HepG2 (cell line): ENCODE measurements at regions not wholly inside any gene's neighbourhood (a gene's known extent, or its start where the extent isn't known, plus 50 kb on each side); places are given as distances from the start of the nearest gene placed in this dataset.
A peak's percentile ranks its signal among the peaks of the same experiment; 100 is the strongest.
"Not testable (repeated sequence)": the region's sequence is repeated elsewhere in the genome, so short reads cannot be mapped to it uniquely, and the experiment has no call there.

Experiments used
- ATAC-seq: fragments of 200-7000 bp; cut with Tn5 transposase; 3 replicates; pipeline ENCODE4 v1.9.1; 2020; ENCODE audit warnings: mild to moderate bottlenecking, moderate library complexity
- BruUV-seq: library from RNA; stranded (reverse); fragments of 400-500 nt; replicated peaks from 2 replicates; lab custom pipeline; 2021; lab: Mats Ljungman, UMichigan
- CTCF ChIA-PET: fragments of 300-600 bp; formaldehyde crosslinking; extraction: SDS; loops from one replicate; lab custom pipeline; 2021; ENCODE audit warnings: low total read pairs, inconsistent platforms, low intra/inter-chr PET ratio; lab: Yijun Ruan, JAX
- POLR2A ChIA-PET: fragments of 350-600 bp; sonication (Branson Sonifier 250); formaldehyde crosslinking; loops from one replicate; lab custom pipeline; 2020; ENCODE audit warnings: antibody characterized with exemption, inconsistent platforms; lab: Yijun Ruan, JAX
- DNase-seq: peaks from one replicate; pipeline ENCODE4 v3.0.0-alpha.2; 2015; ENCODE audit warnings: low spot score
- FAIRE-seq: peaks from 3 replicates; lab custom pipeline; 2011; peaks lifted over from hg19 to GRCh38; lab: Jason Lieb, UNC
- H2AFZ ChIP-seq: one replicate; pipeline ENCODE4 v1.6.1; 2011; ENCODE audit warnings: low read length, inconsistent platforms
- H3K27ac ChIP-seq: fragments of 300-600 bp; 3 replicates; pipeline ENCODE4 v1.8.0; 2011; ENCODE audit warnings: mixed run types, mild to moderate bottlenecking, mixed read lengths, low read length, inconsistent platforms; ENCODE audit not compliant: insufficient read depth; ENCODE audit errors: extremely low read length
- H3K27me3 ChIP-seq, 2 experiments: fragments of 200-600 bp in 1 of 2; 2 replicates in 1 of 2; 3 replicates in 1 of 2; pipeline versions ENCODE4 v1.6.0 to v1.8.0; 2011; ENCODE audit warnings: low read length in 2 of 2, mild to moderate bottlenecking in 2 of 2, moderate library complexity in 2 of 2, inconsistent platforms in 1 of 2; ENCODE audit not compliant: insufficient read depth in 2 of 2, control insufficient read depth in 1 of 2
- H3K36me3 ChIP-seq, 2 experiments: fragments of 200-600 bp in 1 of 2; replicated peaks in 1 of 2; 2 replicates in 1 of 2; 3 replicates in 1 of 2; pipeline versions ENCODE4 v1.5.1 to v1.8.0; 2011; ENCODE audit warnings: low read length in 2 of 2, inconsistent platforms in 1 of 2; ENCODE audit not compliant: insufficient read depth in 2 of 2, control insufficient read depth in 1 of 2
- H3K4me1 ChIP-seq: 2 replicates; pipeline ENCODE4 v1.5.1; 2012; ENCODE audit warnings: low read length, inconsistent platforms; ENCODE audit not compliant: insufficient read depth
- H3K4me2 ChIP-seq: 2 replicates; pipeline ENCODE4 v1.6.0; 2011; ENCODE audit warnings: low read depth, low read length, inconsistent platforms
- H3K4me3 ChIP-seq, 3 experiments: fragments of 200-600 bp in 1 of 3; sonication (generic), shearing (Covaris generic) in 1 of 3; replicated peaks in 1 of 3; 2 replicates each; pipeline ENCODE4 v1.5.1; 2011 to 2016; ENCODE audit warnings: low read length in 3 of 3, inconsistent platforms in 2 of 3, low read depth in 2 of 3, mild to moderate bottlenecking in 2 of 3, control low read depth in 1 of 3, mixed read lengths in 1 of 3; ENCODE audit not compliant: insufficient read depth in 1 of 3
- H3K79me2 ChIP-seq: one replicate; pipeline ENCODE4 v1.6.1; 2011; ENCODE audit warnings: low read length, inconsistent platforms; ENCODE audit not compliant: insufficient read depth
- H3K9ac ChIP-seq: 2 replicates; pipeline ENCODE4 v1.6.0; 2011; ENCODE audit warnings: mild to moderate bottlenecking, low read depth, low read length, inconsistent platforms; ENCODE audit not compliant: insufficient read depth
- H3K9me3 ChIP-seq: 2 replicates; pipeline ENCODE4 v1.5.1; 2012; ENCODE audit warnings: mild to moderate bottlenecking, low read length
- H4K20me1 ChIP-seq: 2 replicates; pipeline ENCODE4 v1.6.0; 2011; ENCODE audit warnings: inconsistent platforms, mild to moderate bottlenecking, low read length, moderate library complexity; ENCODE audit not compliant: insufficient read depth
- MED8 ChIP-seq: sonication (generic); formaldehyde crosslinking; IDR thresholded peaks from 2 replicates; pipeline ENCODE4 v1.8.1; 2023; ENCODE audit warnings: mild to moderate bottlenecking, missing genetic modification reagents; ENCODE audit not compliant: insufficient replicate concordance
- STAT6 ChIP-seq: sonication (generic); formaldehyde crosslinking; IDR thresholded peaks from 2 replicates; pipeline ENCODE4 v1.4.0; 2020; ENCODE audit warnings: missing genetic modification reagents, mild to moderate bottlenecking, borderline replicate concordance
- WGBS: methylation state at CpG from one replicate; pipeline ENCODE4 v1.1.6; 2017; ENCODE audit warnings: low lambda C conversion rate; 5-methylcytosine and 5-hydroxymethylcytosine counted together
- in situ Hi-C: cut with HindIII; loops from 2 replicates; pipeline ENCODE4 v1.10.0; 2017; ENCODE audit warnings: low pct_unique_long_range_greater_than_20kb; ENCODE audit not compliant: extremely low pct_ligation_motif_present
- intact Hi-C: fragments of 100-400 bp; cut with micrococcal nuclease; formaldehyde crosslinking; loops from one replicate; pipeline ENCODE4 v1.10.0; 2022; ENCODE audit not compliant: unreplicated experiment
- TF ChIP-seq, protein P1 (sequence below): sonication (generic); formaldehyde crosslinking; IDR thresholded peaks from 2 replicates; pipeline ENCODE4 v1.4.0; 2020; ENCODE audit warnings: mild to moderate bottlenecking, low read depth, missing genetic modification reagents

GRCh38 chrX:130485870-130486269 lies 84.1 kb downstream of the RBMX2 start (continued):
- no peak for TF ChIP-seq MED8
- TF ChIP-seq, protein P1, sequence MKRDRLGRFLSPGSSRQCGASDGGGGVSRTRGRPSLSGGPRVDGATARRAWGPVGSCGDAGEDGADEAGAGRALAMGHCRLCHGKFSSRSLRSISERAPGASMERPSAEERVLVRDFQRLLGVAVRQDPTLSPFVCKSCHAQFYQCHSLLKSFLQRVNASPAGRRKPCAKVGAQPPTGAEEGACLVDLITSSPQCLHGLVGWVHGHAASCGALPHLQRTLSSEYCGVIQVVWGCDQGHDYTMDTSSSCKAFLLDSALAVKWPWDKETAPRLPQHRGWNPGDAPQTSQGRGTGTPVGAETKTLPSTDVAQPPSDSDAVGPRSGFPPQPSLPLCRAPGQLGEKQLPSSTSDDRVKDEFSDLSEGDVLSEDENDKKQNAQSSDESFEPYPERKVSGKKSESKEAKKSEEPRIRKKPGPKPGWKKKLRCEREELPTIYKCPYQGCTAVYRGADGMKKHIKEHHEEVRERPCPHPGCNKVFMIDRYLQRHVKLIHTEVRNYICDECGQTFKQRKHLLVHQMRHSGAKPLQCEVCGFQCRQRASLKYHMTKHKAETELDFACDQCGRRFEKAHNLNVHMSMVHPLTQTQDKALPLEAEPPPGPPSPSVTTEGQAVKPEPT, result no peak
- no peak for TF ChIP-seq STAT6 (CRISPR knock-in tag)
- TF ChIP-seq, all 625 proteins: peak for 0

GRCh38 chrX:130495502-130495901 lies 93.7 kb downstream of the RBMX2 start:
- H3K4me1 ChIP-seq, H3K4me2 ChIP-seq, in situ Hi-C loops, H3K4me3 ChIP-seq, H3K9me3 ChIP-seq, H3K9ac ChIP-seq, H3K27ac ChIP-seq, CTCF ChIA-PET, H4K20me1 ChIP-seq, H3K79me2 ChIP-seq, ATAC-seq, BruUV-seq, H3K27me3 ChIP-seq, H2AFZ ChIP-seq, POLR2A ChIA-PET, DNase-seq, intact Hi-C loops, H3K36me3 ChIP-seq: not testable (repeated sequence)
- peak; percentile 63 for FAIRE-seq
- WGBS, result 25% methylated on average over 3 of the region's 10 CpGs
